ENCODE measurements at regions not wholly inside any gene's neighbourhood (a gene's known extent, or its start where the extent isn't known, plus 50 kb on each side); places are given as distances from the start of the nearest gene placed in this dataset.

DNA sequence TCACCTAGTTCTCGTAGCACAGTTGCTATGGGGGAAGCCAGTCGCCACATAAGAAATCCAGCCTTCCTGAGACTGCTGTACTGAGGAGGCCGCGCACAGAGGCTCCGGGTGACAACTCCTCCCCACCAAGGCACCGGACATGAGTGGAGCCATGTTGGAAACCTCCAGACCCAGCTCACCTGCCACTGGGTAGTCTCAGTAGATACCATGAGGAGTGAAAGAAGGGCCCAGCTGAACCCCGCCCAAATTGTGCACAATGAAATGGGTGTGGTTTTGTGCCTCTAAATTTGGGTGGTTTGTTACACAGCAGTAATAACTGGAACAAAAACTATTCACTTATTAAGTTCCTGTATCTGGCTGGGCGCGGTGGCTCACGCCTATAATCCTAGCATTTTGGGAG lies 198.7 kb downstream of the BCOR start:
- Histone ChIP-seq H3K9ac (ENCODE audit: control insufficient read depth, extremely low read depth, insufficient read depth, low read length) (no peak overlapping the region), H3K4me2 (ENCODE audit: control insufficient read depth, extremely low read depth, insufficient read depth, low read depth, low read length) (no peak overlapping the region), H3K27ac (ENCODE audit: control insufficient read depth, insufficient read depth, low read length) (no peak overlapping the region), H3K36me3 (ENCODE audit: control insufficient read depth in 2 of 2, extremely low read depth in 1 of 2, insufficient read depth in 2 of 2, low read length in 2 of 2) (no peaks in the 10 kb centered on the region), H3K4me1 (ENCODE audit: control insufficient read depth, extremely low read depth, insufficient read depth, low read length) (peaks cover 45% of the 10 kb centered on the region), H3K9me3 (ENCODE audit: control insufficient read depth, low read depth, low read length) (no peaks in the 10 kb centered on the region), H3K9me1 (ENCODE audit: control insufficient read depth, extremely low read depth, insufficient read depth, low read length) (no peaks in the 10 kb centered on the region), H2AFZ (ENCODE audit: control insufficient read depth, low read length) (no peak overlapping the region), H4K20me1 (ENCODE audit: control insufficient read depth, extremely low read depth, insufficient read depth, low read length) (no peaks in the 10 kb centered on the region), H3K4me3 (ENCODE audit: control insufficient read depth in 2 of 3, extremely low read depth in 1 of 3, insufficient read depth in 2 of 3, low read depth in 1 of 3, low read length in 3 of 3) (no peak overlapping the region), H3K27me3 (ENCODE audit: control insufficient read depth, extremely low read depth, insufficient read depth, low read length) (no peaks in the 10 kb centered on the region), H3K79me2 (ENCODE audit: control insufficient read depth, insufficient read depth, low read length) (no peaks in the 10 kb centered on the region)
- no peak for FAIRE-seq
- dilution Hi-C loops (cut with MboI; ENCODE audit: extremely low pct_ligation_motif_present, low sequenced_read_pairs): no loop called here
- no peak for DNase-seq (ENCODE audit: low read depth, low spot score)
- no peak for TF ChIP-seq EZH2 (IDR thresholded peaks at IDR 0.05; ENCODE audit: low read length)
- TF ChIP-seq, protein P1, sequence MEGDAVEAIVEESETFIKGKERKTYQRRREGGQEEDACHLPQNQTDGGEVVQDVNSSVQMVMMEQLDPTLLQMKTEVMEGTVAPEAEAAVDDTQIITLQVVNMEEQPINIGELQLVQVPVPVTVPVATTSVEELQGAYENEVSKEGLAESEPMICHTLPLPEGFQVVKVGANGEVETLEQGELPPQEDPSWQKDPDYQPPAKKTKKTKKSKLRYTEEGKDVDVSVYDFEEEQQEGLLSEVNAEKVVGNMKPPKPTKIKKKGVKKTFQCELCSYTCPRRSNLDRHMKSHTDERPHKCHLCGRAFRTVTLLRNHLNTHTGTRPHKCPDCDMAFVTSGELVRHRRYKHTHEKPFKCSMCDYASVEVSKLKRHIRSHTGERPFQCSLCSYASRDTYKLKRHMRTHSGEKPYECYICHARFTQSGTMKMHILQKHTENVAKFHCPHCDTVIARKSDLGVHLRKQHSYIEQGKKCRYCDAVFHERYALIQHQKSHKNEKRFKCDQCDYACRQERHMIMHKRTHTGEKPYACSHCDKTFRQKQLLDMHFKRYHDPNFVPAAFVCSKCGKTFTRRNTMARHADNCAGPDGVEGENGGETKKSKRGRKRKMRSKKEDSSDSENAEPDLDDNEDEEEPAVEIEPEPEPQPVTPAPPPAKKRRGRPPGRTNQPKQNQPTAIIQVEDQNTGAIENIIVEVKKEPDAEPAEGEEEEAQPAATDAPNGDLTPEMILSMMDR (optimal IDR thresholded peaks at IDR 0.05 in 1 of 3, IDR thresholded peaks at IDR 0.05 in 1 of 3, conservative IDR thresholded peaks at IDR 0.05 in 1 of 3; ENCODE audit: extremely low read depth in 1 of 3, insufficient read depth in 2 of 3, low read length in 3 of 3): no peak

DNA sequence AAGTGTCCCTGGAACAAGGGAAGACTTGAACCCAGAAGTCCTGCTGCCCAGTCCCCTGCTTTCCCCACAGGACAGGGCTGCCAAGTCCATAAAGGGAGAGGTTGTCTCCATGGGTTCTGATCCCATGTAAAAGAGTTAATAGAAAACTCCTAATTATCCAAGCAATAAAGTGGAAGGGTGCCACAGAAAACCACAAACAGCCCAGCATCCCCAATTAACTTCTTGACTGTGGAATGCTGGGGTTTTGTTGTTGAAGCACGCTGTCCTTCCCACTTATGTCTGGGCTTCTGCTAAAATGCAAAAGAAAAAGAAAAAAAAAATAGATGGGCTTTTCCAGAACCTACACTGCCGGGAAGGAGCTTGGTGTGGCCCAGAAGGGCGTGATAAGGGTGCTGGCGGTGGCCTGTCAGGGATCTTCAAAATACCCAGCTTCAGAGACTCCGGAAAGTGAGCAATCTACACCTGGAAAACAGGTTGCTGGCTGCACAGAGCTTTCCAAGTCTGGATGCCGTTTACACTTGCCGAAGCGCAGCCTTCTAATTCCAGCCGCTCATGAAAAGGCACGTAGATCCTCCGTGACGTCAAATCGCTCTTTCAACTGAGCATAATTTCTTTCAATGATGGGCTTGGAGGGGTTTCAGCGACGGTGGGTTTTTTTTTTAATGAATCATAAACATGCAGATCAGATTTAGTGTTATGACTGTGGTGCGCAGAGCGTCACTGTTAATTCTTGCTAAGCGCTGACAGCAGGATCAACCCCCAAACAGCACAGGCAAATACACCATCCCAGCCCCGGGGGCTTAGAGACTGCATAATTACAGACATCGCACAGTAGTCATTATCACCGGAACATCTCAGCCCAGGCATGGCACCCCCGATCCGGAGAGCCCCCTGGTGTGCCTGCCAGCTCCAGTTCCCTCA lies 197.6 kb downstream of the BCOR start:
- Histone ChIP-seq H3K4me3 (ENCODE audit: control insufficient read depth in 2 of 3, extremely low read depth in 1 of 3, insufficient read depth in 2 of 3, low read depth in 1 of 3, low read length in 3 of 3) (no peak overlapping the region), H2AFZ (ENCODE audit: control insufficient read depth, low read length) (no peak overlapping the region), H3K36me3 (ENCODE audit: control insufficient read depth in 2 of 2, extremely low read depth in 1 of 2, insufficient read depth in 2 of 2, low read length in 2 of 2) (no peaks in the 10 kb centered on the region), H3K79me2 (ENCODE audit: control insufficient read depth, insufficient read depth, low read length) (no peaks in the 10 kb centered on the region), H3K27me3 (ENCODE audit: control insufficient read depth, extremely low read depth, insufficient read depth, low read length) (no peaks in the 10 kb centered on the region), H4K20me1 (ENCODE audit: control insufficient read depth, extremely low read depth, insufficient read depth, low read length) (no peaks in the 10 kb centered on the region), H3K9ac (ENCODE audit: control insufficient read depth, extremely low read depth, insufficient read depth, low read length) (no peak overlapping the region), H3K4me1 (ENCODE audit: control insufficient read depth, extremely low read depth, insufficient read depth, low read length) (peaks cover 49% of the 10 kb centered on the region), H3K9me1 (ENCODE audit: control insufficient read depth, extremely low read depth, insufficient read depth, low read length) (no peaks in the 10 kb centered on the region), H3K27ac (ENCODE audit: control insufficient read depth, insufficient read depth, low read length) (no peak overlapping the region), H3K9me3 (ENCODE audit: control insufficient read depth, low read depth, low read length) (no peaks in the 10 kb centered on the region), H3K4me2 (ENCODE audit: control insufficient read depth, extremely low read depth, insufficient read depth, low read depth, low read length) (peak overlapping the region; percentile 9)
- DNase-seq (ENCODE audit: low read depth, low spot score) (no peak), FAIRE-seq (no peak)
- TF ChIP-seq, protein P1 (optimal IDR thresholded peaks at IDR 0.05 in 1 of 3, IDR thresholded peaks at IDR 0.05 in 1 of 3, conservative IDR thresholded peaks at IDR 0.05 in 1 of 3; ENCODE audit: extremely low read depth in 1 of 3, insufficient read depth in 2 of 3, low read length in 3 of 3): no peak
- TF ChIP-seq EZH2 (IDR thresholded peaks at IDR 0.05; ENCODE audit: low read length): no peak
- dilution Hi-C loops (cut with MboI; ENCODE audit: extremely low pct_ligation_motif_present, low sequenced_read_pairs): no loop called here

Measured in keratinocyte (primary cell).